Endothelial cell (in vitro differentiated cells): ENCODE measurements at regions not wholly inside any gene's neighbourhood (a gene's known extent, or its start where the extent isn't known, plus 50 kb on each side); places are given as distances from the start of the nearest gene placed in this dataset.

Experiments
- DNase-seq: peaks from one replicate; pipeline ENCODE4 v3.0.0; 2021; ENCODE audit warnings: low spot score
- H3K27ac Mint-ChIP-seq: one replicate; pipeline ENCODE4 v1.8.0; 2021; ENCODE audit warnings: mixed read lengths, inconsistent platforms; ENCODE audit not compliant: unreplicated experiment
- H3K27me3 Mint-ChIP-seq: one replicate; pipeline ENCODE4 v1.8.0; 2021; ENCODE audit warnings: mild to moderate bottlenecking, moderate library complexity, mixed read lengths, inconsistent platforms; ENCODE audit not compliant: unreplicated experiment
- H3K36me3 Mint-ChIP-seq: one replicate; pipeline ENCODE4 v1.8.0; 2021; ENCODE audit warnings: mild to moderate bottlenecking, low read depth, mixed read lengths, inconsistent platforms; ENCODE audit not compliant: unreplicated experiment
- H3K4me1 Mint-ChIP-seq: one replicate; pipeline ENCODE4 v1.8.0; 2021; ENCODE audit warnings: mild to moderate bottlenecking, mixed read lengths, inconsistent platforms; ENCODE audit not compliant: unreplicated experiment
- H3K4me3 Mint-ChIP-seq: one replicate; pipeline ENCODE4 v1.8.0; 2021; ENCODE audit warnings: mild to moderate bottlenecking, mixed read lengths, inconsistent platforms; ENCODE audit not compliant: unreplicated experiment
- H3K9me3 Mint-ChIP-seq: one replicate; pipeline ENCODE4 v1.8.0; 2021; ENCODE audit warnings: mixed read lengths, inconsistent platforms; ENCODE audit not compliant: unreplicated experiment
- CTCF ChIP-seq: fragments of 200-600 bp; sonication (generic); IDR thresholded peaks from one replicate; pipeline ENCODE4 v1.5.0; 2021; ENCODE audit warnings: antibody characterized with exemption; ENCODE audit not compliant: unreplicated experiment

- no peak for DNase-seq
- H3K4me1 Mint-ChIP-seq = no peaks in the 10 kb centered on the region
- H3K9me3 Mint-ChIP-seq = no peaks in the 10 kb centered on the region
- H3K27ac Mint-ChIP-seq = no peak overlapping the region
- no peaks in the 10 kb centered on the region for H3K36me3 Mint-ChIP-seq
- no peak overlapping the region for H3K4me3 Mint-ChIP-seq
- H3K27me3 Mint-ChIP-seq = no peaks in the 10 kb centered on the region
- TF ChIP-seq CTCF = no peak
These were observed 397.6 kb downstream of the LIG4 start for GRCh38 chr13:107817647-107818287.

- Mint-ChIP-seq H3K36me3 (no peaks in the 10 kb centered on the region), H3K9me3 (no peaks in the 10 kb centered on the region), H3K4me1 (no peaks in the 10 kb centered on the region), H3K27me3 (no peaks in the 10 kb centered on the region), H3K27ac (no peak overlapping the region), H3K4me3 (no peak overlapping the region)
- no peak for DNase-seq
- no peak for TF ChIP-seq CTCF
These were observed 403.3 kb downstream of the LIG4 start for GRCh38 chr13:107812014-107812412.

- H3K27me3 Mint-ChIP-seq = no peaks in the 10 kb centered on the region
- H3K36me3 Mint-ChIP-seq = no peaks in the 10 kb centered on the region
- H3K4me1 Mint-ChIP-seq = no peaks in the 10 kb centered on the region
- no peaks in the 10 kb centered on the region for H3K9me3 Mint-ChIP-seq
- H3K4me3 Mint-ChIP-seq = no peak overlapping the region
- no peak overlapping the region for H3K27ac Mint-ChIP-seq
- TF ChIP-seq CTCF = no peak
- no peak for DNase-seq
These were observed 403.9 kb downstream of the LIG4 start for GRCh38 chr13:107811233-107812013.

GRCh38 chr13:107809125-107809524 lies 406.2 kb downstream of the LIG4 start:
- DNase-seq = no peak
- Mint-ChIP-seq H3K27ac (no peak overlapping the region), H3K9me3 (no peaks in the 10 kb centered on the region), H3K4me3 (no peak overlapping the region), H3K36me3 (no peaks in the 10 kb centered on the region), H3K27me3 (no peaks in the 10 kb centered on the region), H3K4me1 (peaks cover 4% of the 10 kb centered on the region)
- no peak for TF ChIP-seq CTCF

- Mint-ChIP-seq H3K4me3 (no peak overlapping the region), H3K27ac (no peak overlapping the region), H3K36me3 (no peaks in the 10 kb centered on the region), H3K4me1 (peaks cover 9% of the 10 kb centered on the region), H3K9me3 (no peaks in the 10 kb centered on the region), H3K27me3 (no peaks in the 10 kb centered on the region)
- no peak for DNase-seq
- TF ChIP-seq CTCF = no peak
These were observed 406.9 kb downstream of the LIG4 start for GRCh38 chr13:107808389-107808788.
